Dedifferentiated amniotic fluid mesenchymal stem cell (primary cell): ENCODE measurements at regions not wholly inside any gene's neighbourhood (a gene's known extent, or its start where the extent isn't known, plus 50 kb on each side); places are given as distances from the start of the nearest gene placed in this dataset.

Source experiments
- DNase-seq: peaks from one replicate; pipeline ENCODE4 v3.0.0-alpha.2; 2016; ENCODE audit errors: extremely low spot score

GRCh38 chr5:89991592-89991991, 418.0 kb downstream of the CETN3 start:
- no peak for DNase-seq

- DNase-seq = no peak
These were observed 419.8 kb downstream of the CETN3 start for GRCh38 chr5:89989776-89990175.

- DNase-seq = no peak
These were observed 420.4 kb downstream of the CETN3 start for GRCh38 chr5:89988998-89989655.

GRCh38 chr5:89988129-89988810, 421.3 kb downstream of the CETN3 start:
- DNase-seq = no peak

GRCh38 chr5:89983216-89983615, 426.3 kb downstream of the CETN3 start:
- no peak for DNase-seq

GRCh38 chr5:89981878-89982773, 427.4 kb downstream of the CETN3 start:
- DNase-seq = no peak

- no peak for DNase-seq
These were observed 428.5 kb downstream of the CETN3 start for GRCh38 chr5:89981021-89981420.

GRCh38 chr5:89973516-89973915, 436.0 kb downstream of the CETN3 start:
- no peak for DNase-seq

- no peak for DNase-seq
These were observed 436.7 kb downstream of the CETN3 start for GRCh38 chr5:89972901-89973300.

- no peak for DNase-seq
These were observed 440.6 kb downstream of the CETN3 start for GRCh38 chr5:89968958-89969381.

GRCh38 chr5:89967771-89968444, 441.6 kb downstream of the CETN3 start:
- no peak for DNase-seq

- no peak for DNase-seq
These were observed 452.7 kb downstream of the CETN3 start for GRCh38 chr5:89956838-89957237.

GRCh38 chr5:89954916-89955315, 454.6 kb downstream of the CETN3 start:
- DNase-seq = no peak

GRCh38 chr5:89951876-89952275, 457.7 kb downstream of the CETN3 start:
- no peak for DNase-seq

GRCh38 chr5:89950234-89950633, 459.3 kb downstream of the CETN3 start:
- DNase-seq = no peak

GRCh38 chr5:89948977-89949376, 460.6 kb downstream of the CETN3 start:
- no peak for DNase-seq

- DNase-seq = no peak
These were observed 462.6 kb downstream of the CETN3 start for GRCh38 chr5:89946916-89947315.

GRCh38 chr5:89946508-89946907, 463.0 kb downstream of the CETN3 start:
- DNase-seq = no peak

GRCh38 chr5:89942171-89942570, 467.4 kb downstream of the CETN3 start:
- DNase-seq = no peak

GRCh38 chr5:89936576-89936975, 473.0 kb downstream of the CETN3 start:
- DNase-seq = no peak

GRCh38 chr5:89934069-89934468, 475.5 kb downstream of the CETN3 start:
- no peak for DNase-seq

- no peak for DNase-seq
These were observed 476.8 kb downstream of the CETN3 start for GRCh38 chr5:89932771-89933181.
